Esophagus squamous epithelium (tissue), 5 donors: ENCODE measurements at regions not wholly inside any gene's neighbourhood (a gene's known extent, or its start where the extent isn't known, plus 50 kb on each side); places are given as distances from the start of the nearest gene placed in this dataset.

Experiments used
- DNase-seq: peaks from one replicate; lab custom pipeline; 2025; lab: John Stamatoyannopoulos, UW
- H3K27ac ChIP-seq, 4 donors: fragments of 200-600 bp; sonication (generic); one replicate each; pipeline ENCODE4 v1.5.1; 2016 to 2019; ENCODE audit warnings: mild to moderate bottlenecking in 1 of 4
- H3K27me3 ChIP-seq, 4 donors: fragments of 200-600 bp; sonication (generic); 1 replicate in 3 of 4; 2 replicates in 1 of 4; pipeline versions ENCODE4 v1.5.1 to v1.6.0; 2017 to 2021; ENCODE audit warnings: antibody characterized with exemption in 1 of 4
- H3K36me3 ChIP-seq, 3 donors: fragments of 200-600 bp; sonication (generic); one replicate each; pipeline ENCODE4 v1.5.1; 2016 to 2019
- H3K4me1 ChIP-seq, 3 donors: fragments of 200-600 bp; sonication (generic); one replicate each; pipeline ENCODE4 v1.5.1; 2017 to 2019
- H3K4me3 ChIP-seq, 4 donors: fragments of 200-600 bp; sonication (generic); 1 replicate in 3 of 4; 2 replicates in 1 of 4; pipeline ENCODE4 v1.5.1; 2016 to 2019; ENCODE audit warnings: mild to moderate bottlenecking in 2 of 4, moderate library complexity in 1 of 4
- H3K9me3 ChIP-seq, 3 donors: fragments of 200-600 bp; sonication (generic); one replicate each; pipeline ENCODE4 v1.5.1; 2016 to 2019
- POLR2A ChIP-seq, 4 donors: fragments of 450-650 bp; IDR thresholded peaks; one replicate each; pipeline ENCODE4 v1.6.1; 2017; ENCODE audit warnings: antibody characterized with exemption in 4 of 4, mild to moderate bottlenecking in 4 of 4, moderate library complexity in 3 of 4
- WGBS, 2 donors: methylation state at CpG; one replicate each; pipeline ENCODE4 v1.1.5; 2018; 5-methylcytosine and 5-hydroxymethylcytosine counted together
- intact Hi-C: fragments of 100-400 bp; cut with DNase I; formaldehyde crosslinking; loops from one replicate; pipeline ENCODE4 v1.15.0; 2022
- TF ChIP-seq, protein P1 (sequence below), 6 experiments: fragments of 450-650 bp in 4 of 6; fragments of 200-600 bp in 2 of 6; sonication (generic) in 2 of 6; IDR thresholded peaks; one replicate each; pipeline ENCODE4 v1.5.1; 2016 to 2019; ENCODE audit warnings: antibody characterized with exemption in 6 of 6, mild to moderate bottlenecking in 4 of 6, moderate library complexity in 4 of 6
- donor health status: DM: yes; HTN: yes; CAD: no.

DNA sequence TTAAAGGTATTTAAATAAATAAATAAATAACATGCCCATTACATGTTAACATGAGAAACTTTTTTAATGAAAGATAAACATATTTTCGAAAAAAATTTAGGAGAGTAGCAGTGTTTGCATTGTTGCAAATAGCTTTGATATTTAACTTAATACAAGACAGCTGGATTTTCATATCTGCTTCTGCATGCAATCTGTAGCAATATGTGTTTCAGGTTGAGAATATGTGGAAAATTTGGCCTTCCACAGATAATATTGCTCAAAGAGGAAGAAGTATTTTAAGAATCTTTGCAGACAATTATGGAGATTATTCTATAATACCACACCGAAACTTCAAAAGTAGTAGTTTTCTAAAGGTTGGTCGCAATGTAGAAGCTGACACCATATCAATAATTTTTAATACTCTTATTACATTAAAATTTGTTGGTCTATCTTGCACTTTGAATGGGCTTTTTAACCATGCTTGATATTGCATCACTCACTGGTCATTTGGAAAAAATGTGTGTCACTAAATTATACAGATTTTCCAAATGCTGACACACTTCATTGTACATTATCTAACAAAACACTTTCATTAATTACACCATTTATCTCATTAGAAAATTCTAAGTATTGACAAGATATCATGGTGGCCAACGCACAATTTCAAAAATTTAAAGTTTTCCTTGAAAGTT, 229.8 kb upstream of the HDAC9 start:
- Histone ChIP-seq H3K4me1 (no peaks in the 10 kb centered on the region), H3K9me3 (peaks cover 4 to 13% (median 11%) of the 10 kb centered on the region in 3 donors), H3K36me3 (no peaks in the 10 kb centered on the region), H3K27ac (no peak overlapping the region), H3K4me3 (no peak overlapping the region), H3K27me3 (no peaks in the 10 kb centered on the region)
- 85 to 86% methylated on average over 4 of the region's 4 CpGs for WGBS, 2 donors
- intact Hi-C loops, result no loop called here
- no peak for DNase-seq
- no peak for TF ChIP-seq POLR2A (IDR thresholded peaks at IDR 0.05)
- TF ChIP-seq, protein P1, sequence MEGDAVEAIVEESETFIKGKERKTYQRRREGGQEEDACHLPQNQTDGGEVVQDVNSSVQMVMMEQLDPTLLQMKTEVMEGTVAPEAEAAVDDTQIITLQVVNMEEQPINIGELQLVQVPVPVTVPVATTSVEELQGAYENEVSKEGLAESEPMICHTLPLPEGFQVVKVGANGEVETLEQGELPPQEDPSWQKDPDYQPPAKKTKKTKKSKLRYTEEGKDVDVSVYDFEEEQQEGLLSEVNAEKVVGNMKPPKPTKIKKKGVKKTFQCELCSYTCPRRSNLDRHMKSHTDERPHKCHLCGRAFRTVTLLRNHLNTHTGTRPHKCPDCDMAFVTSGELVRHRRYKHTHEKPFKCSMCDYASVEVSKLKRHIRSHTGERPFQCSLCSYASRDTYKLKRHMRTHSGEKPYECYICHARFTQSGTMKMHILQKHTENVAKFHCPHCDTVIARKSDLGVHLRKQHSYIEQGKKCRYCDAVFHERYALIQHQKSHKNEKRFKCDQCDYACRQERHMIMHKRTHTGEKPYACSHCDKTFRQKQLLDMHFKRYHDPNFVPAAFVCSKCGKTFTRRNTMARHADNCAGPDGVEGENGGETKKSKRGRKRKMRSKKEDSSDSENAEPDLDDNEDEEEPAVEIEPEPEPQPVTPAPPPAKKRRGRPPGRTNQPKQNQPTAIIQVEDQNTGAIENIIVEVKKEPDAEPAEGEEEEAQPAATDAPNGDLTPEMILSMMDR (IDR thresholded peaks at IDR 0.05), result no peak

DNA sequence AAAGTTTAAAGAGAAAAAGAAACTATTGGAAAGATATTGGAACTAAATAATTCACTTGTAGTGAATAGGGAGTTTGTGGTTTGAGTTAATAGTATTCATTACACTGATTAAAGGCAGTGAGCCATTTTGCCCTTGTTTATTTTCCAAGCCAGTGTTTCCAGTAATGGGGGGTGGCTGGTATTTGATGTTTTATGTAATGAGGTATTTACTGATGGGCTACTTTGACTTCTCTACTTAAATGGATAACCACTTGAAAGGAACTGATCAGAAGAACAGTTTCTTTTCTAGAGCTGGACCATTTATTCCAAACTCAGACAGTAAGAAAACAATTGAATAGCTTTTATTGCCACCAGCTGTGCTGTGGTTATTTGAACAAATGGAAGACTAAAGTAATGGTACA, 227.0 kb upstream of the HDAC9 start:
- Histone ChIP-seq H3K4me1 (no peaks in the 10 kb centered on the region), H3K27me3 (no peaks in the 10 kb centered on the region), H3K4me3 (no peak overlapping the region), H3K36me3 (no peaks in the 10 kb centered on the region), H3K9me3 (no peaks in the 10 kb centered on the region), H3K27ac (no peak overlapping the region)
- no peak for DNase-seq
- TF ChIP-seq, protein P1 (IDR thresholded peaks at IDR 0.05), result no peak
- TF ChIP-seq POLR2A (IDR thresholded peaks at IDR 0.05), result no peak
- intact Hi-C loops, result no loop called here

DNA sequence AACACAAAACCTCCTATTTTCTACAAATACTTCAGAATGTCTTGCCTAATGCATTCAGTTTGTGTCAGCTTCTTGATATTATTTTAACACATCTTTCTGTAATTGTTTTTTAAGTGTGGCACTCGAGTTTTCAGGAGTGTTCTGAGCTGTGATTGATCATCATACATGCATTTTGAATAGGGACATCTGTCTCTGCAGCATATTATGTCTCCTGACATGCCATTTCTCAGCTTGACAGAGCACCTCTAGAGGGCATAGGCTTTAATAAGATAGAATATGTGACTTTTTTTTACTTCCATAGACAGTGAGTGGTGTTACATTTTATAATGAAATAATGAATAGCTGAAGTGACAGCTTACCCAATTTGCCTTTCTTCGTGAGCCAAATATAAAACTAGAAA, 219.2 kb upstream of the HDAC9 start:
- no peak overlapping the region for H3K4me3 ChIP-seq
- no peak for TF ChIP-seq POLR2A (IDR thresholded peaks at IDR 0.05)
- TF ChIP-seq, protein P1 (IDR thresholded peaks at IDR 0.05), result no peak
- no peaks in the 10 kb centered on the region for H3K27me3 ChIP-seq
- intact Hi-C loops, result no loop called here
- H3K36me3 ChIP-seq, result no peaks in the 10 kb centered on the region
- H3K27ac ChIP-seq, result no peak overlapping the region
- DNase-seq, result no peak
- no peaks in the 10 kb centered on the region for H3K4me1 ChIP-seq
- WGBS, 2 donors, result 58 to 62% methylated on average over 2 of the region's 2 CpGs
- no peaks in the 10 kb centered on the region for H3K9me3 ChIP-seq

DNA sequence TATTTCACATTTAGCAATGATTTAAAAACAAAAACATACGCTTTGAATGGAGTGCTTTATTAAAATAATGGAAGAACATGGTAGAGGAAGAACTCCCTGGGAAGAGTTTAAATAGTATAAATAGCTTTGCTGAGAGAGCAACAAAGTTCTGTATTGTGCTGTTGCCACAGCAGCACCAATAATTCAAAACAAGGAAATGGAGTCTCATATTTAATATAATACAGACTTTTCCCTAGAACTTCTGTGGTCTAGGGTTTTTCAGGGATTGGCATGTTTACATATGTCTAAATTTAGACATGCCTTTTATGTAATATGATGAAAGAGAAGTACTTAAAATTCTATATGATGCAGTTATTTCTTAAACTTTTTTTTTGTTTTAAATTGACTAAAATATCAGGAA, 217.2 kb upstream of the HDAC9 start:
- 30 to 83% methylated on average over 1 of the region's 1 CpG for WGBS, 2 donors
- Histone ChIP-seq H3K4me3 (no peak overlapping the region), H3K36me3 (no peaks in the 10 kb centered on the region), H3K9me3 (no peaks in the 10 kb centered on the region), H3K27ac (no peak overlapping the region), H3K4me1 (no peaks in the 10 kb centered on the region), H3K27me3 (no peaks in the 10 kb centered on the region)
- no peak for TF ChIP-seq POLR2A (IDR thresholded peaks at IDR 0.05)
- TF ChIP-seq, protein P1 (IDR thresholded peaks at IDR 0.05), result no peak
- intact Hi-C loops, result no loop called here
- DNase-seq, result no peak

DNA sequence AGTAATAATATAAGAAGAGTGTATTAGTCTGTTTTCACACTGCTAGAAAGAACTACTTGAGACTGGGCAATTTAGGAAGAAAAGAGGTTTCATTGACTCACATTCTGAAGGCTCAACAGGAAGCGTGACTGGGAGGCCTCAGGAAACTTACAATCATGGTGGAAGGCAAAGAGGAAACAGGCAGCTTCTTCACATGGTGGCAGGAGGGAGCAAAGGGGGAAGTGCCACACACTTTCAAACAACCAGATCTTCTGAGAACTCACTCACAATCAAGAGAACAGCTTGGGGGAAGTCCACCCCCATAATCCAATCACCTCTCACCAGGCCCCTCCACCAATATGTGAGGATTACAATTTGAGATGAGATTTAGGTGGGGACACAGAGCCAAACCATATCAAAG, 212.5 kb upstream of the HDAC9 start:
- H3K27me3 ChIP-seq, result no peaks in the 10 kb centered on the region

More for the DNA sequence above, 212.5 kb upstream of the HDAC9 start:
- no peaks in the 10 kb centered on the region for H3K9me3 ChIP-seq
- H3K4me1 ChIP-seq, result no peaks in the 10 kb centered on the region
- intact Hi-C loops, result no loop called here
- no peaks in the 10 kb centered on the region for H3K36me3 ChIP-seq
- H3K4me3 ChIP-seq, result no peak overlapping the region
- TF ChIP-seq POLR2A (IDR thresholded peaks at IDR 0.05), result no peak
- TF ChIP-seq, protein P1 (IDR thresholded peaks at IDR 0.05), result no peak
- WGBS, 2 donors, result 0 to 14% methylated on average over 1 of the region's 1 CpG
- DNase-seq, result no peak
- H3K27ac ChIP-seq, result no peak overlapping the region
